ENCODE measurements at regions not wholly inside any gene's neighbourhood (a gene's known extent, or its start where the extent isn't known, plus 50 kb on each side); places are given as distances from the start of the nearest gene placed in this dataset.

- no peak for ATAC-seq
- DNase-seq = no peak
- intact Hi-C loops (cut with micrococcal nuclease) = no loop called here
These were observed 58.1 kb downstream of the KLF4 start for GRCh38 chr9:107431461-107431860.

- DNase-seq (no peak), ATAC-seq (no peak)
- intact Hi-C loops (cut with micrococcal nuclease) = no loop called here
These were observed 59.5 kb downstream of the KLF4 start for GRCh38 chr9:107430071-107430470.

DNA sequence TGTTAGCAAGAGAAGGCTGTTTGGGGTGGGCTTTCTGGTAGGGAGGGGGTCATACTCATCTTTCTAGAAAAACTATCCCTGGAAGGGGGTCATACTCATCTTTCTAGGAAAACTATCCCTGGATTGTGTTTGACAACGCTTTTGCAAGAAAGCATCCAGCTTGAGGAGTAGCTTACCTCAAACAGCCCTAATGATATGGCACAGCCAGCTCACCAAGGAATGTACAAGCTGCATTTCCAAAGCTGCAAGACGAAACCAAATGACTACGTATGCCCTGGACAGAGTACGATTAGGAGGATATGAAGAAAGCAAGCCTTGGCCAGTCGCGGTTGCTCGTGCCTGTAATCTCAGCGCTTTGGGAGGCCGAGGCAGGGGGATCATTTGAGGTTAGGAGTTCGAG lies 63.4 kb downstream of the KLF4 start:
- DNase-seq (no peak), ATAC-seq (no peak)
- intact Hi-C loops (cut with micrococcal nuclease) = no loop called here

DNA sequence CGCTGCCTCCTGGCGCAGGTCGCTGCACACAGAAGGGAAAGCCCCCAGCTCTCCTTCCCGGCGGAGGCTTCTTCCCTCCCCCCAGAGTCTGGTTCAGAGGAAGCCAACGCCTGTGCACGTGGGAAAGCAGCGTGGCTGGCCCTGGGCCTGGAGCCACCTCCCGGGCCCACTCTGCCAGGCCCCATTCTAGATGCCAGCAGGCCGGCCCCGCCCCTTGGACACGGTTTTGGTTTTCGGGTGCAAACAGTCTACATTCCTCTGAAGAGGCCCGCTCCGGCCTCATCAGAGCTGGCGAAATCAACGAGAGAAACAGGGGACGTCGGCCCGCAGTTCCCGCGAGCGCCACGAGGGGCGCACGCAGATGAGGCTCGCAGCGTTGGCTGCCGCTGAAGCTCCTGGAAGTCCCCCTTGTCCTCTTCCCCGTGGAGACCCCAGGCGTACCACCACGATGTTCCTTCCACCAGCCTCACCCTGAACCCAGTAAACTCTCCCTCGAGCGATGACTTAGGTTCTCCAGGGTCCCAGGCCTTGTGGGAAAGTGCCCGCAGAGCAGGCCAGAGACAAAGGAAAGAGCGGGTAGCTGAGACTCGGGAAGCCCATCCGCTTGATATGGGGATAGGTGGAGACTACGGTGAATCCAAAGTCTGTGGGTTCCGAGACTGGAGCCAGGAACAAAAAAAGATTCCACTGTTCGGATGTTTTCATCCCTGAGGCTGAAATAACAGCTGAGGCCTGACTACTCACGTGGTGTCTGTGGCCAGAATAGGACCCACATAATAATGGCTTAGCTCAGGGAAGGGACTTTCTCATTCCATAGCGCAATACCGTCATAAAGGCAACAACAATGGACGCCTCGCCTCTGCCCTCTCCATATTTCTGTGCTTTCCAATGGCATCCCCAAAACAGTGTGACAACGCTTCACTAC lies 64.2 kb downstream of the KLF4 start:
- intact Hi-C loops (cut with micrococcal nuclease) = no loop called here
- ATAC-seq = peak; percentile 92
- peak; percentile 90 for DNase-seq

- DNase-seq = no peak
- intact Hi-C loops (cut with micrococcal nuclease) = no loop called here
- no peak for ATAC-seq
These were observed 66.0 kb downstream of the KLF4 start for GRCh38 chr9:107423540-107423939.

DNA sequence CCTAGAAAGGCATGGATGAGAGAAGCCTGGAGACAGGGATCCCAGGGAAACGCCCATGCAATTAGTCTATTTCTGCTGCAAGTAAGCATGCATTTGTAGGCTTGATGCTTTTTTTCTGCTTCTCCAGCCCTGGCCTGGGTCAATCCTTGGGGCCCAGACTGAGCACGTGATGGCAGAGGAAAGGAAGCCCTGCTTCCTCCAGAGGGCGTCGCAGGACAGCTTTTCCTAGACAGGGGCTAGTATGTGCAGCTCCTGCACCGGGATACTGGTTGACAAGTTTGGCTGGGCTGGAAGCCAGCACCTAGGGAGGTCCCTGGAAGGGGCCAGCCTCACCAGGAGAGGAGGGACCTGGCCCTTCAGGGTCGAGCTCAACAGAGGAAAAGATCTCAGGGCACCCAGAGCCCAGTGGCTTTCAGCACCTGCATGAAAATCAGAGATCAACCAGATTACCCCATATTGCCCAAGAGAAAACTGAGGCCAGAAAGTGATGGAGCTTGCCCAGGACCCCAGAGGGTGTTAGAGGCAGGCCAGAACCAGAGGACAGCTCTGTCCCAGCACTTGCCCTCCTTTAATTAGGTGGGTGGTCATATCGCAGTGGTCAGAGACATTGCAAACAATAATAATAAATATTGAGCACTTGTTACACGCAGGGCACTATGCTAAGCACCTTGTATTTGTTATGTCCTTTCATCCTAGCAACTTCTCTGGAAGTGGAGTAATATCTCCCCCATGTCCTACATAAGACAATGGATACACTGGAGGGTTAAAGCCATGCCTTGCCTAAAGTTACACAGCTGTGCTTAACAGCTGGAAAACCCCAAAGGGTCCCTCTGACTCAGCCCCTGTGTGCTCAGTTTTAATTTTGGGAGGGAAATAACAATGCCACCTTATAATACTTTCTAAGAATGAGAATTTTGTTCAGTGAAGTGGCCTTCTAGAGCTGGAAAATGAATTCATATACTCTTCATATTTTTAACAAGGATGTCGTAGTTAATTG lies 67.1 kb downstream of the KLF4 start:
- DNase-seq (peak; percentile 80), ATAC-seq (peak; percentile 78)
- intact Hi-C loops (cut with micrococcal nuclease) = no loop called here

- DNase-seq = no peak
- intact Hi-C loops (cut with micrococcal nuclease) = no loop called here
- no peak for ATAC-seq
These were observed 79.1 kb downstream of the KLF4 start for GRCh38 chr9:107410420-107410819.

DNA sequence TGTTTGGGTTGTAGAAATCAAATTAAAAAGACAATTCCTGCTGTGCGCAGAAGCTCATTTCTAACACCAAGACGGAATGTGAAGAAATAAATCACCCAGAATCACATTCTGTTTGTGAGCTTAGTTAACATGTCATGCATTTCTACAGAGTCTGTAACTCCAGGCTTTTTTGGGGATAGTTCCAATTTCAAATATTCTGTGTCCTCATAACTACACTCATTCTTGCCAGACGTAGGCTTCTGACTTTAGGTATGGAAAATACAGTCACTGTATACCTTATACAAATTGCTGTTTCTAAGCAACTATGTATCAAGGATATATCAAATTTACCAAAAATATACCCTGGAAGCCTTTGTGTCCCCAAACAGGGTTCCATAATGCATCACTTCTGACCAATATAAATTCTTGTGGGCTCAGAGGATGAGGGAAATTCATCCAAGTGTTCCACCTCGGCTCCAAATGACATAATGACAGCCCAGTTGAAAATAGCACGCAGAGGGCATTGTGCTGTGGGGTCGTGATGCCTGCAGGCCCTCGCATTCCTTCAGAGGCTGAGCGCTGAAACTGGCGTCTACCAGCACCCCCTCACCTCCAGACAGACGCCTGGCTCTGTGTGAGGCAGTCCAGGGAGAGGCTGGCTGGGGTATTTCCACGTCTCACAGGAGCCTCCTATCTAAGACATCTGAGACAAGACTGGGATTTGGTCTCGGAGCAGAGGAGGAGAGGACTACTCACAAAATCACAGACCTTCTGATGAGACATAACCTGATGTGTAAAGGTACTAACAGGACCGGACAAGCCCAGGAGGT lies 79.8 kb downstream of the KLF4 start:
- DNase-seq (no peak), ATAC-seq (no peak)
- intact Hi-C loops (cut with micrococcal nuclease) = no loop called here

DNA sequence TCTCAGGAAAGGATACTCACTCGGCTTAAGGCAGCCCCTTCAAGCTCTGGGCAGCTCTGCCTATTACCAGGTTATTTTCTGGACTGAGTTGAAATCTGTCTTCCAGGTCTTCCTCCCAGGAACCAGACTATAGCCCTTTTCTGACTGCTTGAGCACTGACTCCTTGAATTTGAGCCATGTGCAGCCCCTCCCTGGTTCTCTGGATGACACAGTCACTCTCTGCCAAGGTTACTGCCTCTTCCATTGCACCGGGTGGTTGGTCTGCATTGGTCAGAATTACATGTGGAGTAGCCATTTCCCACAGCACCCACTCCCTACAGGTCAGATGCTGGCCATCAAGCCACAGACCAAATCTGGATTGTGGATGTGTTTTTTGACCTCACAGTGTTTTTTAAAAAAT lies 81.9 kb downstream of the KLF4 start:
- intact Hi-C loops (cut with micrococcal nuclease) = no loop called here
- ATAC-seq (no peak), DNase-seq (no peak)

- ATAC-seq = no peak
- intact Hi-C loops (cut with micrococcal nuclease) = no loop called here
- no peak for DNase-seq
These were observed 84.1 kb downstream of the KLF4 start for GRCh38 chr9:107405511-107405910.

DNA sequence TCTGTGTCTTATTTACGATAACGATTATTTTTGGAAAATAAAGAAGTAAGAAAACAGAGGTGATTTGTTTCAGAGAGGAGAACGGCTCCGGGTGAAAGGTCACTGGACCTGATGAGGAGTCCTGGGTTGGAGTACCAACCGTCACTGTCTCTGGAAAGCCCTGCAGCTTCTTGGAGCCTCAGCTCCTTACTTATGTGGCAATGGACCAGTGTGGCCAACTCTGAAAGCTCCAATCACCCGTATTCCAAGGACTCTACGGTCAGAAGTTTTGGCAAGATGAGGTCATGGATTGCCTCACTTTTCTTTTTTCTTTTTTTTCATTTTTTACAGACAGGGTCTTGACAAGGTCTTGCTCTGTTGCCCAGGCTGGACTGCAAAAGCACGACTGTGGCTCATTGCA lies 84.8 kb downstream of the KLF4 start:
- DNase-seq (no peak), ATAC-seq (no peak)
- intact Hi-C loops (cut with micrococcal nuclease) = no loop called here

DNA sequence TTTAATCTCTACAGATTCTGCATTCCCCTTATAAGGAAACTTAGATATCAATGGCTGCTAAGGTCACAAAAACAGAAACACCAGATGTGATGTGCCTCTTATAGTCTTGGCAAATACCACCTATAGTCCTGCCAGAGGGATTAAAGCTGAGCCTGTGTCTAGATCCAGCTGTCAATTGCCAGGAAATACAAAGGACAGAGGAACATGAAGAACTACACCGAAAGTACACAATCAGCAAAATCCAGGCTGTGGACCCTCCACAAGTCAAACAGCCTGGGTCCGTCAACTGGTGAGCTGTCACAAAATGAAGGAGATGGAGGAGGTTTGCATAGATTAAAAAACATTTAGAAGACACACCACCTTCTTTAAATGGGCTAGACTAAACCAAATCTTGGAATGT lies 85.4 kb downstream of the KLF4 start:
- no peak for DNase-seq
- intact Hi-C loops (cut with micrococcal nuclease) = no loop called here
- ATAC-seq = peak; percentile 88

DNA sequence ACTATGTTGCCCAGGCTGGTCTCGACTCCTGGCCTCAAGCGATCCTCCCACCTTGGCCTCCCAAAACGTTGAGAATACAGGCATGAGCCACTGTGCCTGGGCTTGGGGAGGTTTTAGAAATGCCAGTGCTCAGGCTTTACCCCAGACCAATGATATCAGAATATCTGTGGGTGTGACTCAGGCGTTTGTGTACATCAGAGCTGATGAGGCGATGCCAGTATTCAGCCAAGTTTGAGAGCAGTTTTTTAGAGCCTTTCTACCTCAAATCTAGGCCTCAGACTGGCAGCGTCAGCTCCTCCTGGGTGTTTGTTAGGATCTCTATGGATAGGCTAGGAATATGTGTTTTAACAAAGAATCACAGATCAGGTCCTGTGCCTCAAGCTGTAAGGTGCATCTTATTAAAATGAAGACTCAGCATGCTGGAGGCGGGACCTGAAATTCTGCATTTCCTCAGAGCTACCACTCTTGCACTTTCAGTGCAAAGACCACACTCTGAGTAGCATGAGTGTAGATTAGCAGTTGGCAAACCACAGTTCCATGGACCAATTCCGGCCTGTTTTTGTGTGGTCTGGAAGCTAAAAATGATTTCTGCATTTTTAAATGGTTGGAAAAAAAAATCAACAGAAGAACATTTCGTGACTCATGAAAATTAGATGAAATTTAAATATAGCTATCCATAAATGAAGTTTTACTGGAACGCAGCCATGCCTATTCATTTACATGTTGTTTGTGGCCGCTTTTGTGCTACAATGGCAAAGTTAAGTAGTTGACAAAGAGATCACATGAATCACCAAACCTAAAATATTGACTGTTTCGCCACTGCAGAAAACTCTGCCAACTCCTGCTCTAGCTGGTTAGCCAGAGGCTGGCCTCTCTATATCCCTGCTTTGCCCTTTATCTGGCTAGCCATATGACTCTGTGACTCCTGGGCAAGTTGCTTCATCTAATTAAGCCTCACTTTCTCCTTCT lies 92.2 kb downstream of the KLF4 start:
- intact Hi-C loops (cut with micrococcal nuclease) = no loop called here
- ATAC-seq = no peak

GRCh38 chr9:107394264-107394663 lies 95.3 kb downstream of the KLF4 start:
- intact Hi-C loops (cut with micrococcal nuclease) = no loop called here
- ATAC-seq (peak; percentile 63), DNase-seq (no peak)

More for the DNA sequence above, 92.2 kb downstream of the KLF4 start:
- DNase-seq = no peak

- DNase-seq (no peak), ATAC-seq (no peak)
- intact Hi-C loops (cut with micrococcal nuclease) = no loop called here
These were observed 98.8 kb downstream of the KLF4 start for GRCh38 chr9:107390778-107391177.

GRCh38 chr9:107390279-107390678 lies 99.3 kb downstream of the KLF4 start:
- intact Hi-C loops (cut with micrococcal nuclease) = no loop called here
- DNase-seq (no peak), ATAC-seq (no peak)

DNA sequence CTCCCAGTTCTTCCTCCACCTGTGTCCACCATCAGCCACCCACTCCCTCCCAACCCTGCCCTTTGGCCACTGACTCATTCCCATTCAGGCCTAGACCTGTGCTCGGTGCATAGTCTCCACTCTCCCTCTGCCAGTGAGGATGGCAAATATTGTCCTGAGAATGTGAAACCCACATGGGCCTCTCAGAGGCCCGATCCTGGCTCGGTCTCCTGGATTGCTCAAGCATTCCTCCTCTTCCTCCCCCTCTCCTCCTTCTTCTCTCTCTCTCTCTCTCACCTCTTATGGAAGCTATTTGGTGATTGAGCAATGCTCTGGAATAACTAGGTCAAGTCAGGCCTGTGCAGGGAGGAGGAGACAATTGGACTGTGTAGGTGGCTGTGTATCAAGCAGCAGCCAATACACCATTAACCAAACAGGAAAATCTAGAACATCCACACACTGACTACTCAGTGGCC lies 99.9 kb downstream of the KLF4 start:
- intact Hi-C loops (cut with micrococcal nuclease) = no loop called here
- ATAC-seq (peak; percentile 83), DNase-seq (peak; percentile 69)

DNA sequence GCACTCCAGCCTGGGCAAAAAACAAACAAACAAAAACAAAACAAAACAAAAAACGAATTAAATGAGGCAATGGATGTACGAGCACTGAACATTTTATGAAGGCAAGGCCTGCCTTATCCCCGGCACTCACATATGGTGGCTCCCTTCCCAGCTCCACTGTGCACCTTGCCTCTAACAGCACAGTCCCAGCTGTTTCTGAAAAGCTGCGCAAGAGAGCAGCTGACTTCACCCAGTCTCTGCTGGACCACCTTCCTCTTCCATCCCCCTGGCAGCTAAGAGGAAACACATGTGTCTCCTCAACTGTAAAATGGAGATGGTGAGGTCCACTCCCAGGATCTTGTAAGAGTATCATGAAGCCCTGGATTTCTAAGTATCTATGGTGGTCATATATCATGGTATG lies 100.7 kb downstream of the KLF4 start:
- DNase-seq = peak; percentile 44
- ATAC-seq = peak; percentile 66
- intact Hi-C loops (cut with micrococcal nuclease) = no loop called here

All from left ventricle myocardium superior (tissue), 1 donor.